Psoas muscle (tissue), 7 donors: ENCODE measurements at regions not wholly inside any gene's neighbourhood (a gene's known extent, or its start where the extent isn't known, plus 50 kb on each side); places are given as distances from the start of the nearest gene placed in this dataset.

ENCODE experiments used
- ATAC-seq, 4 donors: fragments of 200-7000 bp; cut with Tn5 transposase; one replicate each; pipeline ENCODE4 v1.9.1; 2020; ENCODE audit warnings: moderate library complexity in 3 of 4, mild to moderate bottlenecking in 2 of 4
- DNase-seq, 2 donors: peaks; one replicate each; pipeline ENCODE4 v3.0.0-alpha.2; 2020
- H3K27ac ChIP-seq: fragments of 200-600 bp; one replicate; pipeline ENCODE4 v1.8.0; 2022
- H3K27me3 ChIP-seq, 3 donors: fragments of 200-600 bp in 1 of 3; one replicate each; pipeline versions ENCODE4 v1.6.1 to v1.8.0; 2013 to 2022; ENCODE audit warnings: low read length in 2 of 3, mild to moderate bottlenecking in 2 of 3, moderate library complexity in 1 of 3; ENCODE audit not compliant: insufficient read depth in 3 of 3
- H3K36me3 ChIP-seq, 2 donors: fragments of 200-600 bp in 1 of 2; one replicate each; pipeline versions ENCODE4 v1.6.1 to v1.8.0; 2013 to 2022; ENCODE audit warnings: low read depth in 1 of 2, mild to moderate bottlenecking in 1 of 2, moderate library complexity in 1 of 2; ENCODE audit not compliant: insufficient read depth in 1 of 2
- H3K4me1 ChIP-seq: fragments of 200-600 bp; one replicate; pipeline ENCODE4 v1.8.0; 2022
- H3K4me3 ChIP-seq: fragments of 200-600 bp; one replicate; pipeline ENCODE4 v1.8.0; 2022; ENCODE audit warnings: mild to moderate bottlenecking
- H3K9me3 ChIP-seq: fragments of 200-600 bp; one replicate; pipeline ENCODE4 v1.8.0; 2022
- CTCF ChIP-seq: fragments of 200-600 bp; IDR thresholded peaks from one replicate; pipeline ENCODE4 v1.8.0; 2022; ENCODE audit warnings: antibody characterized with exemption
- WGBS, 3 donors: extraction: QIAGEN DNeasy Blood & Tissue Kit; methylation state at CpG; one replicate each; pipeline versions ENCODE4 v1.1.6 to v1.1.7; 2013; 5-methylcytosine and 5-hydroxymethylcytosine counted together
- intact Hi-C, 2 donors: fragments of 100-400 bp; cut with DNase I; formaldehyde crosslinking; loops; one replicate each; pipeline versions ENCODE4 v1.11.0 to v1.14.2; 2022
- donor health status: healthy with polysubstance abuse.
- donor health status: DM: no; HTN: no; CAD: no; lungs with moderate emphysema.
- donor health status: Bipolar disorder and iron deficiency.
- donor health status: healthy.
- donor health status: DM: yes; HTN: yes; CAD: no.
- donor health status: DM: no; HTN: no; CAD: no.
- donor health status: DM: yes; HTN: yes; CAD: no.

GRCh38 chr13:33362986-33363727 lies 77.6 kb upstream of the STARD13 start:
- H3K9me3 ChIP-seq, result no peaks in the 10 kb centered on the region
- H3K4me3 ChIP-seq, result no peak overlapping the region
- ATAC-seq (peak in 1 of 4 donors; percentile 17), DNase-seq (no peak)
- WGBS, 3 donors, result 94 to 97% (median 96%) methylated on average over 2 of the region's 2 CpGs
- peaks cover 4% of the 10 kb centered on the region for H3K4me1 ChIP-seq
- H3K27me3 ChIP-seq, result no peaks in the 10 kb centered on the region
- intact Hi-C loops, result no loop called here
- H3K36me3 ChIP-seq, result no peaks in the 10 kb centered on the region
- no peak overlapping the region for H3K27ac ChIP-seq
- no peak for TF ChIP-seq CTCF

GRCh38 chr13:33364192-33364591 lies 78.6 kb upstream of the STARD13 start:
- Histone ChIP-seq H3K36me3 (no peaks in the 10 kb centered on the region), H3K4me1 (peaks cover 5% of the 10 kb centered on the region), H3K27me3 (no peaks in the 10 kb centered on the region), H3K4me3 (no peak overlapping the region), H3K9me3 (no peaks in the 10 kb centered on the region), H3K27ac (no peak overlapping the region)
- no peak for ATAC-seq
- no peak for TF ChIP-seq CTCF
- intact Hi-C loops, result no loop called here
- WGBS, 3 donors, result 94 to 96% (median 96%) methylated on average over 5 of the region's 5 CpGs
- no peak for DNase-seq

- Histone ChIP-seq H3K36me3 (no peaks in the 10 kb centered on the region), H3K4me3 (no peak overlapping the region), H3K27ac (no peak overlapping the region), H3K4me1 (peaks cover 5% of the 10 kb centered on the region), H3K9me3 (no peaks in the 10 kb centered on the region), H3K27me3 (no peaks in the 10 kb centered on the region)
- intact Hi-C loops, result no loop called here
- TF ChIP-seq CTCF, result no peak
- 91 to 92% (median 91%) methylated on average over 6 of the region's 6 CpGs for WGBS, 3 donors
- no peak for ATAC-seq
- DNase-seq, result no peak
These were observed 81.0 kb upstream of the STARD13 start for GRCh38 chr13:33366469-33367062.

- H3K36me3 ChIP-seq, result no peaks in the 10 kb centered on the region
- H3K27me3 ChIP-seq, result no peaks in the 10 kb centered on the region
- TF ChIP-seq CTCF, result no peak
- intact Hi-C loops, result no loop called here
- DNase-seq (no peak), ATAC-seq (no peak)
- no peak overlapping the region for H3K4me3 ChIP-seq
- no peaks in the 10 kb centered on the region for H3K9me3 ChIP-seq
- H3K4me1 ChIP-seq, result peaks cover 5% of the 10 kb centered on the region
- no peak overlapping the region for H3K27ac ChIP-seq
- WGBS, 3 donors, result 78 to 87% (median 84%) methylated on average over 2 of the region's 2 CpGs
These were observed 81.8 kb upstream of the STARD13 start for GRCh38 chr13:33367171-33367895.
